Endothelial cell (in vitro differentiated cells): ENCODE measurements at regions not wholly inside any gene's neighbourhood (a gene's known extent, or its start where the extent isn't known, plus 50 kb on each side); places are given as distances from the start of the nearest gene placed in this dataset.
A peak's percentile ranks its signal among the peaks of the same experiment; 100 is the strongest.
"Not testable (repeated sequence)": the region's sequence is repeated elsewhere in the genome, so short reads cannot be mapped to it uniquely, and the experiment has no call there.

Experiments used
- DNase-seq: peaks from one replicate; pipeline ENCODE4 v3.0.0; 2021; ENCODE audit warnings: low spot score
- H3K27ac Mint-ChIP-seq: one replicate; pipeline ENCODE4 v1.8.0; 2021; ENCODE audit warnings: mixed read lengths, inconsistent platforms; ENCODE audit not compliant: unreplicated experiment
- H3K27me3 Mint-ChIP-seq: one replicate; pipeline ENCODE4 v1.8.0; 2021; ENCODE audit warnings: mild to moderate bottlenecking, moderate library complexity, mixed read lengths, inconsistent platforms; ENCODE audit not compliant: unreplicated experiment
- H3K36me3 Mint-ChIP-seq: one replicate; pipeline ENCODE4 v1.8.0; 2021; ENCODE audit warnings: mild to moderate bottlenecking, low read depth, mixed read lengths, inconsistent platforms; ENCODE audit not compliant: unreplicated experiment
- H3K4me1 Mint-ChIP-seq: one replicate; pipeline ENCODE4 v1.8.0; 2021; ENCODE audit warnings: mild to moderate bottlenecking, mixed read lengths, inconsistent platforms; ENCODE audit not compliant: unreplicated experiment
- H3K4me3 Mint-ChIP-seq: one replicate; pipeline ENCODE4 v1.8.0; 2021; ENCODE audit warnings: mild to moderate bottlenecking, mixed read lengths, inconsistent platforms; ENCODE audit not compliant: unreplicated experiment
- H3K9me3 Mint-ChIP-seq: one replicate; pipeline ENCODE4 v1.8.0; 2021; ENCODE audit warnings: mixed read lengths, inconsistent platforms; ENCODE audit not compliant: unreplicated experiment

- peak; percentile 31 for DNase-seq
- H3K9me3 Mint-ChIP-seq, H3K36me3 Mint-ChIP-seq, H3K27me3 Mint-ChIP-seq, H3K27ac Mint-ChIP-seq, H3K4me1 Mint-ChIP-seq: not testable (repeated sequence)
- H3K4me3 Mint-ChIP-seq, result peak overlapping the region; percentile 80
Observed at GRCh38 chr1:145475369-145475915, 50.0 kb upstream of the NBPF20 start.
